ENCODE measurements at regions not wholly inside any gene's neighbourhood (a gene's known extent, or its start where the extent isn't known, plus 50 kb on each side); places are given as distances from the start of the nearest gene placed in this dataset.
A peak's percentile ranks its signal among the peaks of the same experiment; 100 is the strongest.

GRCh38 chr17:13118311-13118710 is 100.5 kb upstream of the ELAC2 start:
- H3K4me3 ChIP-seq (ENCODE audit: low read depth, low read length) = no peak overlapping the region
- DNase-seq (ENCODE audit: low read depth) = no peak
- TF ChIP-seq, protein P1, sequence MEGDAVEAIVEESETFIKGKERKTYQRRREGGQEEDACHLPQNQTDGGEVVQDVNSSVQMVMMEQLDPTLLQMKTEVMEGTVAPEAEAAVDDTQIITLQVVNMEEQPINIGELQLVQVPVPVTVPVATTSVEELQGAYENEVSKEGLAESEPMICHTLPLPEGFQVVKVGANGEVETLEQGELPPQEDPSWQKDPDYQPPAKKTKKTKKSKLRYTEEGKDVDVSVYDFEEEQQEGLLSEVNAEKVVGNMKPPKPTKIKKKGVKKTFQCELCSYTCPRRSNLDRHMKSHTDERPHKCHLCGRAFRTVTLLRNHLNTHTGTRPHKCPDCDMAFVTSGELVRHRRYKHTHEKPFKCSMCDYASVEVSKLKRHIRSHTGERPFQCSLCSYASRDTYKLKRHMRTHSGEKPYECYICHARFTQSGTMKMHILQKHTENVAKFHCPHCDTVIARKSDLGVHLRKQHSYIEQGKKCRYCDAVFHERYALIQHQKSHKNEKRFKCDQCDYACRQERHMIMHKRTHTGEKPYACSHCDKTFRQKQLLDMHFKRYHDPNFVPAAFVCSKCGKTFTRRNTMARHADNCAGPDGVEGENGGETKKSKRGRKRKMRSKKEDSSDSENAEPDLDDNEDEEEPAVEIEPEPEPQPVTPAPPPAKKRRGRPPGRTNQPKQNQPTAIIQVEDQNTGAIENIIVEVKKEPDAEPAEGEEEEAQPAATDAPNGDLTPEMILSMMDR (IDR thresholded peaks at IDR 0.05; ENCODE audit: control insufficient read depth, extremely low read depth, insufficient read depth) = no peak

- TF ChIP-seq, protein P1 (IDR thresholded peaks at IDR 0.05; ENCODE audit: control insufficient read depth, extremely low read depth, insufficient read depth) = no peak
- no peak for DNase-seq (ENCODE audit: low read depth)
- H3K4me3 ChIP-seq (ENCODE audit: low read depth, low read length) = no peak overlapping the region
These were observed 99.8 kb upstream of the ELAC2 start for GRCh38 chr17:13117616-13118015.

DNA sequence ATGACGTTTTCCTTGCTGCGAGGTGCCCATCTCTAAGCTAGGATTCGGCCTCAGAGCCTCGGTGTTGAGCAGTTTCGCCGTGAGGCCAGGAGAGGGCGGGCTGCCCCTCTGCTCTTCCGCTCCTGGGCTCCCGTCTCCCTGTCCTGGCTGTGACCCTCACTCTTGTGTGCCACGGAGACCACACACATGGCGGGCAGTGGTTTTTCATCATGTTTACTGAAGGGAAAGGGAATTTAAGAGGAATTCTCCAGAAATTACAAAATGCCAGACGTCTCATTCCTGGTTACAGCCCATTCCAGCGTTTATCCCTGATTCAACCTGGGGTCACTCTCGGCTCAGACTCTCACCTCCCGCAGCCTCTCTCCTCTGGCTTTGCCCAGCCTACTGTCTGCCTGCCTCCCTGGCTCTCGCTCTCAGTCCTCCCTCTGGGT is 96.8 kb upstream of the ELAC2 start:
- H3K4me3 ChIP-seq (ENCODE audit: low read depth, low read length) = no peak overlapping the region

GRCh38 chr17:13113821-13114525 is 96.1 kb upstream of the ELAC2 start:
- H3K4me3 ChIP-seq (ENCODE audit: low read depth, low read length) = no peak overlapping the region
- no peak for DNase-seq (ENCODE audit: low read depth)
- TF ChIP-seq, protein P1 (IDR thresholded peaks at IDR 0.05; ENCODE audit: control insufficient read depth, extremely low read depth, insufficient read depth) = no peak

More for the DNA sequence above, 96.8 kb upstream of the ELAC2 start:
- DNase-seq (ENCODE audit: low read depth) = no peak
- TF ChIP-seq, protein P1 (IDR thresholded peaks at IDR 0.05; ENCODE audit: control insufficient read depth, extremely low read depth, insufficient read depth) = peak; percentile 87

DNA sequence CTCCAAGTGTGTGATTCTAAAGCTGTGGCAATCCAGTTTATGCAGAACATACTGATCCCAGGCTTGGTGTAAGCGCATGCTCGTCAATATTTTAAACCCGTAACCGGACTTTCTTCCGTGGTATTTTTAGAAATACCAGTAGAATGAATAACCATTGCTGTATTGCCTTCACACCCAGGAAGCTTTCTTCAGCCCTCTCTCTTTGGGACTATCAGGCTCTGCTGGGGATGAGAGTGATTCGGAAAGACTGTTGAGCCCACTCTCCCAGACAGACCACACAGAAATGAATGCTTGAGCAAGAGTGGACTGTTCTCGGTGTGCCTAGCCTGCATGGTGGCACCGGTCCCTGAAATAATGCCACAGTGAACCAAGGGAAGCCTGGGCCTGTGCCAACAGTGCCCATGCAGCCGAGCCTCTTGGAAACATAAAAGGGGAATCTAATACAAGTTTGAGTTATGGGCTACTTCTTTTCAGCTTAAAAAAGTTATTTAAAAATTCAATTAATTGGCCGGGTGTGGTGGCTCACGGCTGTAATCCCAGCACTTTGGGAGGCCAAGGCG is 89.9 kb upstream of the ELAC2 start:
- TF ChIP-seq, protein P1 (IDR thresholded peaks at IDR 0.05; ENCODE audit: control insufficient read depth, extremely low read depth, insufficient read depth) = no peak
- no peak for DNase-seq (ENCODE audit: low read depth)
- H3K4me3 ChIP-seq (ENCODE audit: low read depth, low read length) = no peak overlapping the region

- H3K4me3 ChIP-seq (ENCODE audit: low read depth, low read length) = no peak overlapping the region
- TF ChIP-seq, protein P1 (IDR thresholded peaks at IDR 0.05; ENCODE audit: control insufficient read depth, extremely low read depth, insufficient read depth) = no peak
- no peak for DNase-seq (ENCODE audit: low read depth)
These were observed 88.3 kb upstream of the ELAC2 start for GRCh38 chr17:13106171-13106570.
